ENCODE measurements at regions not wholly inside any gene's neighbourhood (a gene's known extent, or its start where the extent isn't known, plus 50 kb on each side); places are given as distances from the start of the nearest gene placed in this dataset.

- Histone ChIP-seq H3K27me3 (replicated peaks in 1 of 7) (no peaks in the 10 kb centered on the region), H3K4me3 (no peak overlapping the region), H3K9me3 (no peaks in the 10 kb centered on the region), H3K4me1 (no peaks in the 10 kb centered on the region), H3K36me3 (no peaks in the 10 kb centered on the region), H3K27ac (no peak overlapping the region)
- WGBS, 5 donors: 5 to 41% (median 31%) methylated on average over 3 to 5 of the region's 5 CpGs
- DNase-seq: peak; percentile 57
- TF ChIP-seq POLR2A (IDR thresholded peaks at IDR 0.05) (no peak), POLR2AphosphoS5 (IDR thresholded peaks at IDR 0.05) (peak in 1 of 3 donors; percentile 53), CTCF (IDR thresholded peaks at IDR 0.05 in 8 of 11, conservative IDR thresholded peaks at IDR 0.05 in 3 of 11) (no peak)
- intact Hi-C loops (cut with DNase I; ENCODE audit: low total_unique reads): no loop called here
Observed at GRCh38 chrX:150200820-150201287, 162.3 kb upstream of the MAMLD1 start.

GRCh38 chrX:150201391-150201790 is 161.7 kb upstream of the MAMLD1 start:
- TF ChIP-seq POLR2A (IDR thresholded peaks at IDR 0.05) (no peak), POLR2AphosphoS5 (IDR thresholded peaks at IDR 0.05) (no peak), CTCF (IDR thresholded peaks at IDR 0.05 in 8 of 11, conservative IDR thresholded peaks at IDR 0.05 in 3 of 11) (no peak)
- Histone ChIP-seq H3K4me3 (no peak overlapping the region), H3K27ac (no peak overlapping the region), H3K36me3 (no peaks in the 10 kb centered on the region), H3K4me1 (no peaks in the 10 kb centered on the region), H3K27me3 (replicated peaks in 1 of 7) (no peaks in the 10 kb centered on the region), H3K9me3 (no peaks in the 10 kb centered on the region)
- intact Hi-C loops (cut with DNase I; ENCODE audit: low total_unique reads): no loop called here
- peak; percentile 55 for DNase-seq
- 85 to 99% (median 97%) methylated on average over 4 to 7 of the region's 7 CpGs for WGBS, 5 donors

GRCh38 chrX:150201841-150202240 is 161.3 kb upstream of the MAMLD1 start:
- intact Hi-C loops (cut with DNase I; ENCODE audit: low total_unique reads): no loop called here
- Histone ChIP-seq H3K4me3 (no peak overlapping the region), H3K27me3 (replicated peaks in 1 of 7) (no peaks in the 10 kb centered on the region), H3K4me1 (no peaks in the 10 kb centered on the region), H3K9me3 (no peaks in the 10 kb centered on the region), H3K36me3 (no peaks in the 10 kb centered on the region), H3K27ac (no peak overlapping the region)
- TF ChIP-seq CTCF (IDR thresholded peaks at IDR 0.05 in 8 of 11, conservative IDR thresholded peaks at IDR 0.05 in 3 of 11): no peak
- no peak for TF ChIP-seq POLR2AphosphoS5 (IDR thresholded peaks at IDR 0.05)
- TF ChIP-seq POLR2A (IDR thresholded peaks at IDR 0.05): no peak
- 68 to 96% (median 94%) methylated on average over 3 of the region's 3 CpGs for WGBS, 5 donors
- DNase-seq: no peak

- no peak overlapping the region for H3K4me3 ChIP-seq
- peak; percentile 44 for DNase-seq
- no peaks in the 10 kb centered on the region for H3K27me3 ChIP-seq (replicated peaks in 1 of 7)
- H3K36me3 ChIP-seq: no peaks in the 10 kb centered on the region
- 57 to 76% (median 60%) methylated on average over 10 to 11 of the region's 11 CpGs for WGBS, 5 donors
- intact Hi-C loops (cut with DNase I; ENCODE audit: low total_unique reads): no loop called here
- H3K9me3 ChIP-seq: no peaks in the 10 kb centered on the region
- H3K27ac ChIP-seq: peak overlapping the region in 6 of 8 donors; percentile 14 to 54 (median 35)
- H3K4me1 ChIP-seq: no peaks in the 10 kb centered on the region
- TF ChIP-seq POLR2AphosphoS5 (IDR thresholded peaks at IDR 0.05) (peak in 1 of 3 donors; percentile 35), POLR2A (IDR thresholded peaks at IDR 0.05) (no peak), CTCF (IDR thresholded peaks at IDR 0.05 in 8 of 11, conservative IDR thresholded peaks at IDR 0.05 in 3 of 11) (no peak)
Observed at GRCh38 chrX:150202641-150203247, 160.4 kb upstream of the MAMLD1 start.

Measured in spleen (tissue), 11 donors.